Sigmoid colon (tissue), 6 donors: ENCODE measurements at regions not wholly inside any gene's neighbourhood (a gene's known extent, or its start where the extent isn't known, plus 50 kb on each side); places are given as distances from the start of the nearest gene placed in this dataset.

Source experiments
- DNase-seq: peaks from one replicate; pipeline ENCODE4 v3.0.0-alpha.2; 2019
- H3K27ac ChIP-seq, 4 donors: fragments of 200-600 bp; sonication (generic); one replicate each; pipeline ENCODE4 v1.5.1; 2016 to 2019; ENCODE audit warnings: mild to moderate bottlenecking in 1 of 4
- H3K27me3 ChIP-seq, 3 donors: fragments of 200-600 bp; sonication (generic); one replicate each; pipeline ENCODE4 v1.5.1; 2019; ENCODE audit warnings: mild to moderate bottlenecking in 1 of 3
- H3K36me3 ChIP-seq, 4 donors: fragments of 200-600 bp; sonication (generic); one replicate each; pipeline ENCODE4 v1.5.1; 2016 to 2019
- H3K4me1 ChIP-seq, 4 donors: fragments of 200-600 bp; sonication (generic); one replicate each; pipeline ENCODE4 v1.5.1; 2017 to 2019
- H3K4me3 ChIP-seq, 4 donors: fragments of 200-600 bp; sonication (generic); one replicate each; pipeline ENCODE4 v1.5.1; 2017 to 2019; ENCODE audit warnings: mild to moderate bottlenecking in 2 of 4, moderate library complexity in 1 of 4
- H3K9me3 ChIP-seq, 4 donors: fragments of 200-600 bp in 3 of 4; sonication (generic) in 3 of 4; one replicate each; pipeline versions ENCODE4 v1.5.1 to v1.6.1; 2013 to 2019
- CTCF ChIP-seq, 4 experiments: fragments of 450-650 bp in 3 of 4; fragments of 200-600 bp in 1 of 4; IDR thresholded peaks; one replicate each; pipeline ENCODE4 v1.5.1; 2016 to 2019; ENCODE audit warnings: antibody characterized with exemption in 4 of 4, mild to moderate bottlenecking in 3 of 4, moderate library complexity in 2 of 4
- EP300 ChIP-seq, 4 donors: sonication (generic); formaldehyde crosslinking; IDR thresholded peaks; one replicate each; pipeline ENCODE4 v1.6.1; 2017; ENCODE audit warnings: antibody characterized with exemption in 4 of 4
- POLR2A ChIP-seq, 2 donors: fragments of 450-650 bp; IDR thresholded peaks; one replicate each; pipeline ENCODE4 v1.6.1; 2016; ENCODE audit warnings: antibody characterized with exemption in 2 of 2, mild to moderate bottlenecking in 2 of 2, moderate library complexity in 2 of 2
- POLR2AphosphoS5 ChIP-seq, 4 donors: sonication (generic); formaldehyde crosslinking; IDR thresholded peaks; one replicate each; pipeline ENCODE4 v1.6.1; 2017; ENCODE audit warnings: antibody characterized with exemption in 4 of 4
- WGBS, 2 donors: extraction: QIAGEN DNeasy Blood & Tissue Kit; methylation state at CpG; one replicate each; pipeline ENCODE4 v1.1.7; 2013; 5-methylcytosine and 5-hydroxymethylcytosine counted together
- intact Hi-C: fragments of 100-400 bp; cut with DNase I; formaldehyde crosslinking; loops from one replicate; pipeline ENCODE4 v1.15.1; 2023
- donor health status: healthy with polysubstance abuse.
- donor health status: healthy.

GRCh38 chr13:80201694-80202468 lies 139.0 kb downstream of the SPRY2 start:
- TF ChIP-seq POLR2A (IDR thresholded peaks at IDR 0.05): no peak
- no peak for TF ChIP-seq EP300 (IDR thresholded peaks at IDR 0.05)
- TF ChIP-seq CTCF (IDR thresholded peaks at IDR 0.05): no peak
- TF ChIP-seq POLR2AphosphoS5 (IDR thresholded peaks at IDR 0.05): no peak
- no peaks in the 10 kb centered on the region for H3K27me3 ChIP-seq
- no peaks in the 10 kb centered on the region for H3K9me3 ChIP-seq
- H3K36me3 ChIP-seq: no peaks in the 10 kb centered on the region
- 85 to 92% methylated on average over 6 of the region's 6 CpGs for WGBS, 2 donors
- no peak overlapping the region for H3K4me3 ChIP-seq
- intact Hi-C loops: no loop called here
- no peak overlapping the region for H3K27ac ChIP-seq
- no peaks in the 10 kb centered on the region for H3K4me1 ChIP-seq
- DNase-seq: no peak

- intact Hi-C loops: no loop called here
- WGBS, 2 donors: 40 to 67% methylated on average over 3 of the region's 3 CpGs
- Histone ChIP-seq H3K9me3 (no peaks in the 10 kb centered on the region), H3K4me3 (no peak overlapping the region), H3K27me3 (no peaks in the 10 kb centered on the region), H3K36me3 (no peaks in the 10 kb centered on the region), H3K4me1 (peaks cover 0 to 7% (median 0%) of the 10 kb centered on the region in 4 donors), H3K27ac (no peak overlapping the region)
- TF ChIP-seq EP300 (IDR thresholded peaks at IDR 0.05): no peak
- TF ChIP-seq POLR2AphosphoS5 (IDR thresholded peaks at IDR 0.05): no peak
- TF ChIP-seq POLR2A (IDR thresholded peaks at IDR 0.05): no peak
- TF ChIP-seq CTCF (IDR thresholded peaks at IDR 0.05): no peak
- DNase-seq: no peak
These were observed 141.2 kb downstream of the SPRY2 start for GRCh38 chr13:80199585-80200292.

GRCh38 chr13:80199067-80199466 lies 141.9 kb downstream of the SPRY2 start:
- H3K27me3 ChIP-seq: no peaks in the 10 kb centered on the region
- whole genome bisulfite sequencing, 2 donors: 32 to 71% methylated on average over 4 of the region's 4 CpGs
- no peak overlapping the region for H3K27ac ChIP-seq
- TF ChIP-seq POLR2A (IDR thresholded peaks at IDR 0.05) (no peak), POLR2AphosphoS5 (IDR thresholded peaks at IDR 0.05) (no peak), EP300 (IDR thresholded peaks at IDR 0.05) (no peak), CTCF (IDR thresholded peaks at IDR 0.05) (no peak)
- no peaks in the 10 kb centered on the region for H3K36me3 ChIP-seq
- no peak for DNase-seq
- peaks cover 0 to 7% (median 0%) of the 10 kb centered on the region in 4 donors for H3K4me1 ChIP-seq
- H3K4me3 ChIP-seq: no peak overlapping the region
- no peaks in the 10 kb centered on the region for H3K9me3 ChIP-seq
- intact Hi-C loops: no loop called here

GRCh38 chr13:80196756-80197155 lies 144.2 kb downstream of the SPRY2 start:
- DNase-seq: no peak
- Histone ChIP-seq H3K4me1 (peaks cover 0 to 7% (median 0%) of the 10 kb centered on the region in 4 donors), H3K36me3 (no peaks in the 10 kb centered on the region), H3K9me3 (no peaks in the 10 kb centered on the region), H3K27ac (no peak overlapping the region), H3K27me3 (no peaks in the 10 kb centered on the region), H3K4me3 (no peak overlapping the region)
- 91 to 94% methylated on average over 2 of the region's 2 CpGs for WGBS, 2 donors
- intact Hi-C loops: no loop called here
- no peak for TF ChIP-seq EP300 (IDR thresholded peaks at IDR 0.05)
- no peak for TF ChIP-seq CTCF (IDR thresholded peaks at IDR 0.05)
- no peak for TF ChIP-seq POLR2A (IDR thresholded peaks at IDR 0.05)
